Fibroblast of lung (primary cell): ENCODE measurements at regions not wholly inside any gene's neighbourhood (a gene's known extent, or its start where the extent isn't known, plus 50 kb on each side); places are given as distances from the start of the nearest gene placed in this dataset.

Source experiments
- DNase-seq, 2 donors: peaks; one replicate each; pipeline versions ENCODE4 v3.0.0 to v3.0.0-alpha.2; 2010; ENCODE audit warnings: low read depth in 2 of 2
- H2AFZ ChIP-seq: 2 replicates; pipeline ENCODE4 v1.5.1; 2012; ENCODE audit warnings: low read length, control low read depth, inconsistent platforms
- H3K27ac ChIP-seq: 2 replicates; pipeline ENCODE4 v1.5.1; 2011; ENCODE audit warnings: low read length, control low read depth; ENCODE audit not compliant: insufficient read depth
- H3K27me3 ChIP-seq: 2 replicates; pipeline ENCODE4 v1.5.1; 2011; ENCODE audit warnings: mild to moderate bottlenecking, low read length; ENCODE audit not compliant: control insufficient read depth, insufficient read depth
- H3K36me3 ChIP-seq: 2 replicates; pipeline ENCODE4 v1.5.1; 2011; ENCODE audit warnings: low read length; ENCODE audit not compliant: control insufficient read depth, insufficient read depth
- H3K4me1 ChIP-seq: 2 replicates; pipeline ENCODE4 v1.5.1; 2011; ENCODE audit warnings: low read length; ENCODE audit not compliant: control insufficient read depth, insufficient read depth; ENCODE audit errors: extremely low read depth
- H3K4me2 ChIP-seq: 2 replicates; pipeline ENCODE4 v1.5.1; 2011; ENCODE audit warnings: low read length, control low read depth; ENCODE audit not compliant: insufficient read depth; ENCODE audit errors: extremely low read depth
- H3K4me3 ChIP-seq, 4 experiments: fragments of 200-600 bp in 1 of 4; sonication (generic) in 1 of 4; replicated peaks in 1 of 4; 2 replicates each; pipeline ENCODE4 v1.5.1; 2011 to 2016; ENCODE audit warnings: low read length in 4 of 4, low read depth in 3 of 4, mild to moderate bottlenecking in 3 of 4, control low read depth in 2 of 4, inconsistent platforms in 1 of 4, mixed read lengths in 1 of 4; ENCODE audit not compliant: insufficient read depth in 1 of 4; ENCODE audit errors: control extremely low read depth in 1 of 4
- H3K79me2 ChIP-seq: 2 replicates; pipeline ENCODE4 v1.5.1; 2012; ENCODE audit warnings: mild to moderate bottlenecking, low read length, inconsistent platforms; ENCODE audit not compliant: control insufficient read depth, insufficient read depth
- H3K9ac ChIP-seq: 2 replicates; pipeline ENCODE4 v1.5.1; 2011; ENCODE audit warnings: mild to moderate bottlenecking, low read length, control low read depth; ENCODE audit not compliant: insufficient read depth
- H3K9me3 ChIP-seq: 2 replicates; pipeline ENCODE4 v1.5.1; 2012; ENCODE audit warnings: low read depth, low read length; ENCODE audit not compliant: control insufficient read depth, insufficient read depth
- H4K20me1 ChIP-seq: 2 replicates; pipeline ENCODE4 v1.5.1; 2011; ENCODE audit warnings: low read length; ENCODE audit not compliant: control insufficient read depth, insufficient read depth; ENCODE audit errors: extremely low read depth
- CTCF ChIP-seq, 2 donors: IDR thresholded peaks in 1 of 2; conservative IDR thresholded peaks in 1 of 2; 1 replicate in 1 of 2; 2 replicates in 1 of 2; pipeline ENCODE4 v1.5.1; 2011 to 2012; ENCODE audit warnings: low read length in 2 of 2, control low read depth in 1 of 2, inconsistent platforms in 1 of 2, low read depth in 1 of 2, mild to moderate bottlenecking in 1 of 2
- EZH2 ChIP-seq: IDR thresholded peaks from 2 replicates; pipeline ENCODE4 v1.5.1; 2012; ENCODE audit warnings: low read length, control low read depth, mild to moderate bottlenecking; ENCODE audit errors: missing control alignments

- Histone ChIP-seq H2AFZ (no peak overlapping the region), H3K4me1 (no peaks in the 10 kb centered on the region), H3K79me2 (no peaks in the 10 kb centered on the region), H3K27me3 (no peaks in the 10 kb centered on the region), H3K4me2 (no peak overlapping the region), H3K9ac (no peak overlapping the region), H3K9me3 (no peaks in the 10 kb centered on the region), H4K20me1 (no peaks in the 10 kb centered on the region), H3K36me3 (no peaks in the 10 kb centered on the region), H3K4me3 (no peak overlapping the region), H3K27ac (no peak overlapping the region)
- no peak for TF ChIP-seq CTCF (conservative IDR thresholded peaks at IDR 0.05 in 1 of 2, IDR thresholded peaks at IDR 0.05 in 1 of 2; ENCODE audit: low read depth in 1 of 2, low read length in 2 of 2)
- no peak for TF ChIP-seq EZH2
- peak in 1 of 2 donors; percentile 14 for DNase-seq
Measured at GRCh38 chr3:182349051-182349450, 444.3 kb upstream of the ATP11B start.

GRCh38 chr3:182349951-182350517 is 443.3 kb upstream of the ATP11B start:
- Histone ChIP-seq H2AFZ (no peak overlapping the region), H3K9me3 (no peaks in the 10 kb centered on the region), H3K36me3 (no peaks in the 10 kb centered on the region), H3K27ac (no peak overlapping the region), H3K27me3 (no peaks in the 10 kb centered on the region), H3K79me2 (no peaks in the 10 kb centered on the region), H3K4me2 (no peak overlapping the region), H4K20me1 (no peaks in the 10 kb centered on the region), H3K4me1 (no peaks in the 10 kb centered on the region), H3K9ac (no peak overlapping the region), H3K4me3 (no peak overlapping the region)
- no peak for TF ChIP-seq CTCF (conservative IDR thresholded peaks at IDR 0.05 in 1 of 2, IDR thresholded peaks at IDR 0.05 in 1 of 2; ENCODE audit: low read depth in 1 of 2, low read length in 2 of 2)
- no peak for TF ChIP-seq EZH2
- DNase-seq = no peak

- no peaks in the 10 kb centered on the region for H3K27me3 ChIP-seq
- no peak overlapping the region for H3K4me2 ChIP-seq
- H2AFZ ChIP-seq = no peak overlapping the region
- no peak overlapping the region for H3K4me3 ChIP-seq
- H3K27ac ChIP-seq = no peak overlapping the region
- no peaks in the 10 kb centered on the region for H3K9me3 ChIP-seq
- TF ChIP-seq EZH2 (no peak), CTCF (conservative IDR thresholded peaks at IDR 0.05 in 1 of 2, IDR thresholded peaks at IDR 0.05 in 1 of 2; ENCODE audit: low read depth in 1 of 2, low read length in 2 of 2) (no peak)
- no peaks in the 10 kb centered on the region for H3K79me2 ChIP-seq
- no peak for DNase-seq
- H3K36me3 ChIP-seq = no peaks in the 10 kb centered on the region
- no peaks in the 10 kb centered on the region for H3K4me1 ChIP-seq
- no peak overlapping the region for H3K9ac ChIP-seq
- no peaks in the 10 kb centered on the region for H4K20me1 ChIP-seq
Measured at GRCh38 chr3:182357928-182358327, 435.4 kb upstream of the ATP11B start.
